ENCODE measurements at regions not wholly inside any gene's neighbourhood (a gene's known extent, or its start where the extent isn't known, plus 50 kb on each side); places are given as distances from the start of the nearest gene placed in this dataset.

- no peak for DNase-seq
Measured at GRCh38 chr14:83974647-83975163, 1555.2 kb upstream of the FLRT2 start.

GRCh38 chr14:83975435-83975834 is 1554.5 kb upstream of the FLRT2 start:
- DNase-seq = no peak

- no peak for DNase-seq
Measured at GRCh38 chr14:83975841-83976770, 1553.8 kb upstream of the FLRT2 start.

- no peak for DNase-seq
Measured at GRCh38 chr14:83977583-83977982, 1552.4 kb upstream of the FLRT2 start.

- peak in 1 of 4 experiments; percentile 6 for DNase-seq
Measured at GRCh38 chr14:83981676-83982258, 1548.2 kb upstream of the FLRT2 start.

GRCh38 chr14:83988275-83988674 is 1541.7 kb upstream of the FLRT2 start:
- DNase-seq = peak in 3 of 4 experiments; percentile 31 to 38 (median 34)

- DNase-seq = no peak
Measured at GRCh38 chr14:83991666-83992065, 1538.3 kb upstream of the FLRT2 start.

GRCh38 chr14:83992857-83993256 is 1537.1 kb upstream of the FLRT2 start:
- DNase-seq = no peak

GRCh38 chr14:83993545-83993944 is 1536.4 kb upstream of the FLRT2 start:
- DNase-seq = no peak

GRCh38 chr14:83994020-83994419 is 1535.9 kb upstream of the FLRT2 start:
- peak in 2 of 4 experiments; percentile 1 to 5 for DNase-seq

GRCh38 chr14:84001023-84001422 is 1528.9 kb upstream of the FLRT2 start:
- no peak for DNase-seq

- DNase-seq = no peak
Measured at GRCh38 chr14:84003346-84003745, 1526.6 kb upstream of the FLRT2 start.

GRCh38 chr14:84006643-84007155 is 1523.2 kb upstream of the FLRT2 start:
- no peak for DNase-seq

- no peak for DNase-seq
Measured at GRCh38 chr14:84013424-84013823, 1516.5 kb upstream of the FLRT2 start.

- DNase-seq = no peak
Measured at GRCh38 chr14:84017495-84017894, 1512.4 kb upstream of the FLRT2 start.

GRCh38 chr14:84021433-84021832 is 1508.5 kb upstream of the FLRT2 start:
- no peak for DNase-seq

GRCh38 chr14:84024231-84024820 is 1505.6 kb upstream of the FLRT2 start:
- DNase-seq = no peak

GRCh38 chr14:84025106-84026012 is 1504.6 kb upstream of the FLRT2 start:
- no peak for DNase-seq

- DNase-seq = no peak
Measured at GRCh38 chr14:84027351-84027750, 1502.6 kb upstream of the FLRT2 start.

- DNase-seq = no peak
Measured at GRCh38 chr14:84028080-84028604, 1501.8 kb upstream of the FLRT2 start.

- DNase-seq = no peak
Measured at GRCh38 chr14:84029246-84029645, 1500.7 kb upstream of the FLRT2 start.

GRCh38 chr14:84029720-84030119 is 1500.2 kb upstream of the FLRT2 start:
- no peak for DNase-seq

Data from suppressor macrophage (primary cell).